HepG2 (cell line): ENCODE measurements at regions not wholly inside any gene's neighbourhood (a gene's known extent, or its start where the extent isn't known, plus 50 kb on each side); places are given as distances from the start of the nearest gene placed in this dataset.

Experiments used
- ATAC-seq: fragments of 200-7000 bp; cut with Tn5 transposase; 3 replicates; pipeline ENCODE4 v1.9.1; 2020; ENCODE audit warnings: mild to moderate bottlenecking, moderate library complexity
- BruUV-seq: library from RNA; stranded (reverse); fragments of 400-500 nt; replicated peaks from 2 replicates; lab custom pipeline; 2021; lab: Mats Ljungman, UMichigan
- CTCF ChIA-PET: fragments of 300-600 bp; formaldehyde crosslinking; extraction: SDS; loops from one replicate; lab custom pipeline; 2021; ENCODE audit warnings: low total read pairs, inconsistent platforms, low intra/inter-chr PET ratio; lab: Yijun Ruan, JAX
- POLR2A ChIA-PET: fragments of 350-600 bp; sonication (Branson Sonifier 250); formaldehyde crosslinking; loops from one replicate; lab custom pipeline; 2020; ENCODE audit warnings: antibody characterized with exemption, inconsistent platforms; lab: Yijun Ruan, JAX
- DNase-seq: peaks from one replicate; pipeline ENCODE4 v3.0.0-alpha.2; 2015; ENCODE audit warnings: low spot score
- FAIRE-seq: peaks from 3 replicates; lab custom pipeline; 2011; peaks lifted over from hg19 to GRCh38; lab: Jason Lieb, UNC
- H2AFZ ChIP-seq: one replicate; pipeline ENCODE4 v1.6.1; 2011; ENCODE audit warnings: low read length, inconsistent platforms
- H3K27ac ChIP-seq: fragments of 300-600 bp; 3 replicates; pipeline ENCODE4 v1.8.0; 2011; ENCODE audit warnings: mixed run types, mild to moderate bottlenecking, mixed read lengths, low read length, inconsistent platforms; ENCODE audit not compliant: insufficient read depth; ENCODE audit errors: extremely low read length
- H3K27me3 ChIP-seq, 2 experiments: fragments of 200-600 bp in 1 of 2; 2 replicates in 1 of 2; 3 replicates in 1 of 2; pipeline versions ENCODE4 v1.6.0 to v1.8.0; 2011; ENCODE audit warnings: low read length in 2 of 2, mild to moderate bottlenecking in 2 of 2, moderate library complexity in 2 of 2, inconsistent platforms in 1 of 2; ENCODE audit not compliant: insufficient read depth in 2 of 2, control insufficient read depth in 1 of 2
- H3K36me3 ChIP-seq, 2 experiments: fragments of 200-600 bp in 1 of 2; replicated peaks in 1 of 2; 2 replicates in 1 of 2; 3 replicates in 1 of 2; pipeline versions ENCODE4 v1.5.1 to v1.8.0; 2011; ENCODE audit warnings: low read length in 2 of 2, inconsistent platforms in 1 of 2; ENCODE audit not compliant: insufficient read depth in 2 of 2, control insufficient read depth in 1 of 2
- H3K4me1 ChIP-seq: 2 replicates; pipeline ENCODE4 v1.5.1; 2012; ENCODE audit warnings: low read length, inconsistent platforms; ENCODE audit not compliant: insufficient read depth
- H3K4me2 ChIP-seq: 2 replicates; pipeline ENCODE4 v1.6.0; 2011; ENCODE audit warnings: low read depth, low read length, inconsistent platforms
- H3K4me3 ChIP-seq, 3 experiments: fragments of 200-600 bp in 1 of 3; sonication (generic), shearing (Covaris generic) in 1 of 3; replicated peaks in 1 of 3; 2 replicates each; pipeline ENCODE4 v1.5.1; 2011 to 2016; ENCODE audit warnings: low read length in 3 of 3, inconsistent platforms in 2 of 3, low read depth in 2 of 3, mild to moderate bottlenecking in 2 of 3, control low read depth in 1 of 3, mixed read lengths in 1 of 3; ENCODE audit not compliant: insufficient read depth in 1 of 3
- H3K79me2 ChIP-seq: one replicate; pipeline ENCODE4 v1.6.1; 2011; ENCODE audit warnings: low read length, inconsistent platforms; ENCODE audit not compliant: insufficient read depth
- H3K9ac ChIP-seq: 2 replicates; pipeline ENCODE4 v1.6.0; 2011; ENCODE audit warnings: mild to moderate bottlenecking, low read depth, low read length, inconsistent platforms; ENCODE audit not compliant: insufficient read depth
- H3K9me3 ChIP-seq: 2 replicates; pipeline ENCODE4 v1.5.1; 2012; ENCODE audit warnings: mild to moderate bottlenecking, low read length
- H4K20me1 ChIP-seq: 2 replicates; pipeline ENCODE4 v1.6.0; 2011; ENCODE audit warnings: inconsistent platforms, mild to moderate bottlenecking, low read length, moderate library complexity; ENCODE audit not compliant: insufficient read depth
- ZBTB42 ChIP-seq: sonication (generic); formaldehyde crosslinking; IDR thresholded peaks from 2 replicates; pipeline ENCODE4 v1.5.0; 2020; ENCODE audit warnings: mild to moderate bottlenecking, missing genetic modification reagents
- ZFAT ChIP-seq: sonication (generic); formaldehyde crosslinking; conservative IDR thresholded peaks from 2 replicates; pipeline ENCODE4 v1.8.1; 2023; ENCODE audit warnings: missing genetic modification reagents, inconsistent platforms
- ZNF10 ChIP-seq: sonication (generic); formaldehyde crosslinking; IDR thresholded peaks from 2 replicates; pipeline ENCODE4 v1.4.0; 2020; ENCODE audit warnings: mild to moderate bottlenecking, low read depth, missing genetic modification reagents, borderline replicate concordance
- WGBS: methylation state at CpG from one replicate; pipeline ENCODE4 v1.1.6; 2017; ENCODE audit warnings: low lambda C conversion rate; 5-methylcytosine and 5-hydroxymethylcytosine counted together
- in situ Hi-C: cut with HindIII; loops from 2 replicates; pipeline ENCODE4 v1.10.0; 2017; ENCODE audit warnings: low pct_unique_long_range_greater_than_20kb; ENCODE audit not compliant: extremely low pct_ligation_motif_present
- intact Hi-C: fragments of 100-400 bp; cut with micrococcal nuclease; formaldehyde crosslinking; loops from one replicate; pipeline ENCODE4 v1.10.0; 2022; ENCODE audit not compliant: unreplicated experiment
- TF ChIP-seq, protein P1 (sequence below): sonication (generic); formaldehyde crosslinking; IDR thresholded peaks from 2 replicates; pipeline ENCODE4 v1.4.0; 2020; ENCODE audit warnings: missing genetic modification reagents
- TF ChIP-seq, protein P2 (sequence below): sonication (generic); formaldehyde crosslinking; IDR thresholded peaks from 2 replicates; pipeline ENCODE4 v1.5.0; 2020; ENCODE audit warnings: missing genetic modification reagents
- TF ChIP-seq, protein P3 (sequence below): sonication (generic); formaldehyde crosslinking; IDR thresholded peaks from 2 replicates; pipeline ENCODE4 v1.5.0; 2020; ENCODE audit warnings: mild to moderate bottlenecking, missing genetic modification reagents

DNA sequence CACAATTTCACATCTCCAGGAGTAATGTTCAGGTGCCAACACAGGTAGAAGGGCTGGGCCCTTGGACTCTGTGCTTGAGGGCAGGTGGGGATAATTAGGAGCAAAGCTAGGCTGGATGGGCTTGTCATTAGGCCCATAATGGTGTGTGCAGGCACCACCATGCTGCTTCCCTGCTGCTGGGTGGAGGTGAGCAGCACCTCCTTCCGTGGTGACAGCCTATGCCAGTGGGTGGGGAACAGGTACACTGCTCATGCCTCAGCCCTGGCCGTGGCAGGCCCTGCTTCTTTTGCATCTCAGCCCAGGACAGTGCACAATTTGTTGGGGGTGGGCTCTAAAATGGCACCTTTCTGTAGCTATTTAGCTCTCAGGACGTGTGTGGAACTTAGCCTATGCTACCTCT lies 955.5 kb downstream of the TMTC2 start:
- no TSS peak for BruUV-seq
- CTCF ChIA-PET: no interaction called here
- H3K27me3 ChIP-seq: no peaks in the 10 kb centered on the region
- H4K20me1 ChIP-seq: no peaks in the 10 kb centered on the region
- no peaks in the 10 kb centered on the region for H3K4me1 ChIP-seq
- H3K9me3 ChIP-seq: peaks cover 71% of the 10 kb centered on the region
- no peaks in the 10 kb centered on the region for H3K36me3 ChIP-seq
- no peak for FAIRE-seq
- H3K79me2 ChIP-seq: no peaks in the 10 kb centered on the region
- no peak overlapping the region for H3K4me2 ChIP-seq
- H3K4me3 ChIP-seq: no peak overlapping the region
- in situ Hi-C loops: no loop called here
- no peak overlapping the region for H2AFZ ChIP-seq
- POLR2A ChIA-PET: no interaction called here
- WGBS: no CpG with 5 or more reads among the region's 3 CpGs
- intact Hi-C loops: no loop called here
- no peak for ATAC-seq
- TF ChIP-seq ZNF10: no peak
- no peak for TF ChIP-seq ZBTB42 (CRISPR knock-in tag)
- TF ChIP-seq, protein P1, sequence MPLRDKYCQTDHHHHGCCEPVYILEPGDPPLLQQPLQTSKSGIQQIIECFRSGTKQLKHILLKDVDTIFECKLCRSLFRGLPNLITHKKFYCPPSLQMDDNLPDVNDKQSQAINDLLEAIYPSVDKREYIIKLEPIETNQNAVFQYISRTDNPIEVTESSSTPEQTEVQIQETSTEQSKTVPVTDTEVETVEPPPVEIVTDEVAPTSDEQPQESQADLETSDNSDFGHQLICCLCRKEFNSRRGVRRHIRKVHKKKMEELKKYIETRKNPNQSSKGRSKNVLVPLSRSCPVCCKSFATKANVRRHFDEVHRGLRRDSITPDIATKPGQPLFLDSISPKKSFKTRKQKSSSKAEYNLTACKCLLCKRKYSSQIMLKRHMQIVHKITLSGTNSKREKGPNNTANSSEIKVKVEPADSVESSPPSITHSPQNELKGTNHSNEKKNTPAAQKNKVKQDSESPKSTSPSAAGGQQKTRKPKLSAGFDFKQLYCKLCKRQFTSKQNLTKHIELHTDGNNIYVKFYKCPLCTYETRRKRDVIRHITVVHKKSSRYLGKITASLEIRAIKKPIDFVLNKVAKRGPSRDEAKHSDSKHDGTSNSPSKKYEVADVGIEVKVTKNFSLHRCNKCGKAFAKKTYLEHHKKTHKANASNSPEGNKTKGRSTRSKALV (CRISPR knock-in tag): no peak
- TF ChIP-seq, protein P2, sequence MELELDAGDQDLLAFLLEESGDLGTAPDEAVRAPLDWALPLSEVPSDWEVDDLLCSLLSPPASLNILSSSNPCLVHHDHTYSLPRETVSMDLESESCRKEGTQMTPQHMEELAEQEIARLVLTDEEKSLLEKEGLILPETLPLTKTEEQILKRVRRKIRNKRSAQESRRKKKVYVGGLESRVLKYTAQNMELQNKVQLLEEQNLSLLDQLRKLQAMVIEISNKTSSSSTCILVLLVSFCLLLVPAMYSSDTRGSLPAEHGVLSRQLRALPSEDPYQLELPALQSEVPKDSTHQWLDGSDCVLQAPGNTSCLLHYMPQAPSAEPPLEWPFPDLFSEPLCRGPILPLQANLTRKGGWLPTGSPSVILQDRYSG (CRISPR knock-in tag): no peak
- TF ChIP-seq, protein P3, sequence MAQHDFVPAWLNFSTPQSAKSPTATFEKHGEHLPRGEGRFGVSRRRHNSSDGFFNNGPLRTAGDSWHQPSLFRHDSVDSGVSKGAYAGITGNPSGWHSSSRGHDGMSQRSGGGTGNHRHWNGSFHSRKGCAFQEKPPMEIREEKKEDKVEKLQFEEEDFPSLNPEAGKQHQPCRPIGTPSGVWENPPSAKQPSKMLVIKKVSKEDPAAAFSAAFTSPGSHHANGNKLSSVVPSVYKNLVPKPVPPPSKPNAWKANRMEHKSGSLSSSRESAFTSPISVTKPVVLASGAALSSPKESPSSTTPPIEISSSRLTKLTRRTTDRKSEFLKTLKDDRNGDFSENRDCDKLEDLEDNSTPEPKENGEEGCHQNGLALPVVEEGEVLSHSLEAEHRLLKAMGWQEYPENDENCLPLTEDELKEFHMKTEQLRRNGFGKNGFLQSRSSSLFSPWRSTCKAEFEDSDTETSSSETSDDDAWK (CRISPR knock-in tag): no peak
- no peak for TF ChIP-seq ZFAT (CRISPR knock-in tag)
- no peak for DNase-seq
- no peak overlapping the region for H3K27ac ChIP-seq
- no peak overlapping the region for H3K9ac ChIP-seq
